Common myeloid progenitor, CD34-positive (primary cell): ENCODE measurements at regions not wholly inside any gene's neighbourhood (a gene's known extent, or its start where the extent isn't known, plus 50 kb on each side); places are given as distances from the start of the nearest gene placed in this dataset.

Source experiments
- CTCF ChIA-PET: fragments of 350-600 bp; sonication (Branson Sonifier 250); formaldehyde crosslinking; loops from one replicate; lab custom pipeline; 2021; ENCODE audit warnings: antibody characterized with exemption; lab: Charles Lee
- POLR2A ChIA-PET: fragments of 350-600 bp; sonication (Branson Sonifier 250); formaldehyde crosslinking; loops from one replicate; lab custom pipeline; 2021; ENCODE audit warnings: antibody characterized with exemption; lab: Charles Lee
- DNase-seq, 3 donors: peaks; one replicate each; pipeline versions ENCODE4 v3.0.0 to v3.0.0-alpha.2; 2013
- H3K27ac ChIP-seq, 2 experiments: 1 replicate in 1 of 2; 2 replicates in 1 of 2; pipeline ENCODE4 v1.7.0; 2013; ENCODE audit warnings: inconsistent platforms in 2 of 2, low read length in 2 of 2, mild to moderate bottlenecking in 2 of 2, low read depth in 1 of 2, moderate library complexity in 1 of 2; ENCODE audit not compliant: severe bottlenecking in 2 of 2, insufficient read depth in 1 of 2, poor library complexity in 1 of 2
- H3K27me3 ChIP-seq, 5 experiments: replicated peaks in 2 of 5; 1 replicate in 3 of 5; 2 replicates in 2 of 5; pipeline versions ENCODE4 v1.6.1 to v1.7.0; 2013; ENCODE audit warnings: low read length in 4 of 5, mild to moderate bottlenecking in 2 of 5, moderate library complexity in 2 of 5, inconsistent platforms in 1 of 5; ENCODE audit not compliant: insufficient read depth in 5 of 5, control insufficient read depth in 4 of 5
- H3K36me3 ChIP-seq, 4 experiments: 1 replicate in 2 of 4; 2 replicates in 2 of 4; pipeline versions ENCODE4 v1.6.1 to v1.7.0; 2013; ENCODE audit warnings: low read length in 3 of 4, control low read depth in 1 of 4, mild to moderate bottlenecking in 1 of 4; ENCODE audit not compliant: control insufficient read depth in 4 of 4, insufficient read depth in 4 of 4
- H3K4me1 ChIP-seq, 4 experiments: 1 replicate in 3 of 4; 2 replicates in 1 of 4; pipeline versions ENCODE4 v1.6.1 to v1.7.1; 2013; ENCODE audit warnings: low read length in 3 of 4, mild to moderate bottlenecking in 3 of 4, control low read depth in 1 of 4, inconsistent platforms in 1 of 4, moderate library complexity in 1 of 4; ENCODE audit not compliant: control insufficient read depth in 4 of 4, insufficient read depth in 4 of 4; ENCODE audit errors: control extremely low read depth in 1 of 4
- H3K4me3 ChIP-seq, 7 experiments: 1 replicate in 4 of 7; 2 replicates in 3 of 7; pipeline versions ENCODE4 v1.5.1 to v1.7.0; 2013; ENCODE audit warnings: mild to moderate bottlenecking in 7 of 7, low read length in 6 of 7, moderate library complexity in 6 of 7, inconsistent platforms in 2 of 7, low read depth in 2 of 7, control low read depth in 1 of 7; ENCODE audit not compliant: insufficient read depth in 4 of 7, control insufficient read depth in 1 of 7; ENCODE audit errors: extremely low read depth in 1 of 7
- H3K9me3 ChIP-seq, 5 experiments: 1 replicate in 4 of 5; 2 replicates in 1 of 5; pipeline versions ENCODE4 v1.6.1 to v1.7.1; 2013; ENCODE audit warnings: low read length in 4 of 5, mild to moderate bottlenecking in 2 of 5, inconsistent platforms in 1 of 5, low read depth in 1 of 5, moderate library complexity in 1 of 5; ENCODE audit not compliant: control insufficient read depth in 4 of 5, insufficient read depth in 2 of 5; ENCODE audit errors: control extremely low read depth in 1 of 5
- WGBS: methylation state at CpG from one replicate; pipeline ENCODE4 v1.1.5; 2013; ENCODE audit not compliant: insufficient coverage; 5-methylcytosine and 5-hydroxymethylcytosine counted together

GRCh38 chr5:82339792-82340191, 61.6 kb upstream of the RPS23 start:
- Histone ChIP-seq H3K4me3 (no peak overlapping the region), H3K4me1 (peaks cover 0 to 5% (median 2%) of the 10 kb centered on the region in 4 experiments), H3K27ac (no peak overlapping the region), H3K36me3 (no peaks in the 10 kb centered on the region), H3K27me3 (no peaks in the 10 kb centered on the region), H3K9me3 (no peaks in the 10 kb centered on the region)
- no peak for DNase-seq
- CTCF ChIA-PET, result interaction anchor here (0.9 kb wide), 1 partner anchor 14 kb away, joined by 3 read pairs; no protein-coding TSS in a partner anchor
- POLR2A ChIA-PET, result no interaction called here
- 100% methylated on average over 3 of the region's 3 CpGs for WGBS

- POLR2A ChIA-PET, result no interaction called here
- 98% methylated on average over 5 of the region's 5 CpGs for WGBS
- DNase-seq, result no peak
Observed at GRCh38 chr5:82338771-82339373, 60.7 kb upstream of the RPS23 start.

GRCh38 chr5:82336959-82337351, 58.8 kb upstream of the RPS23 start:
- no peaks in the 10 kb centered on the region for H3K27me3 ChIP-seq
- no peaks in the 10 kb centered on the region for H3K36me3 ChIP-seq
- WGBS, result 100% methylated on average over 1 of the region's 1 CpG
- no peak for DNase-seq
- no peaks in the 10 kb centered on the region for H3K9me3 ChIP-seq
- no peak overlapping the region for H3K27ac ChIP-seq
- H3K4me1 ChIP-seq, result peaks cover 0 to 5% (median 4%) of the 10 kb centered on the region in 4 experiments
- H3K4me3 ChIP-seq, result no peak overlapping the region
- ChIA-PET CTCF (interaction anchor here (1.0 to 1.9 kb wide), 3 partner anchors 11 to 14 kb away, joined by 3 to 6 read pairs (median 5); no protein-coding TSS in a partner anchor), POLR2A (no interaction called here)

More at GRCh38 chr5:82338771-82339373, 60.7 kb upstream of the RPS23 start:
- Histone ChIP-seq H3K4me3 (no peak overlapping the region), H3K27me3 (no peaks in the 10 kb centered on the region), H3K36me3 (no peaks in the 10 kb centered on the region), H3K4me1 (peaks cover 0 to 5% (median 4%) of the 10 kb centered on the region in 4 experiments), H3K27ac (no peak overlapping the region), H3K9me3 (no peaks in the 10 kb centered on the region)
- CTCF ChIA-PET, result no interaction called here

GRCh38 chr5:82336226-82336958, 58.2 kb upstream of the RPS23 start:
- H3K27me3 ChIP-seq, result no peaks in the 10 kb centered on the region
- no peaks in the 10 kb centered on the region for H3K9me3 ChIP-seq
- no CpG with 5 or more reads among the region's 3 CpGs for WGBS
- H3K36me3 ChIP-seq, result no peaks in the 10 kb centered on the region
- no peak overlapping the region for H3K27ac ChIP-seq
- peaks cover 0 to 5% (median 3%) of the 10 kb centered on the region in 4 experiments for H3K4me1 ChIP-seq
- DNase-seq, result no peak
- H3K4me3 ChIP-seq, result no peak overlapping the region
- POLR2A ChIA-PET, result no interaction called here
- CTCF ChIA-PET, result interaction anchor here (1.1 to 1.9 kb wide), 3 partner anchors 8 to 14 kb away, joined by 4 to 6 read pairs (median 5); no protein-coding TSS in a partner anchor

- POLR2A ChIA-PET, result no interaction called here
- peaks cover 0 to 5% (median 2%) of the 10 kb centered on the region in 4 experiments for H3K4me1 ChIP-seq
- no peaks in the 10 kb centered on the region for H3K9me3 ChIP-seq
- DNase-seq, result no peak
- WGBS, result 100% methylated on average over 3 of the region's 5 CpGs
- CTCF ChIA-PET, result interaction anchor here (1.1 to 1.9 kb wide), 4 partner anchors 8 to 15 kb away, joined by 4 to 6 read pairs (median 4); no protein-coding TSS in a partner anchor
- H3K27me3 ChIP-seq, result no peaks in the 10 kb centered on the region
- no peaks in the 10 kb centered on the region for H3K36me3 ChIP-seq
- H3K27ac ChIP-seq, result no peak overlapping the region
- no peak overlapping the region for H3K4me3 ChIP-seq
Observed at GRCh38 chr5:82335806-82336205, 57.7 kb upstream of the RPS23 start.

GRCh38 chr5:82334856-82335255, 56.7 kb upstream of the RPS23 start:
- Histone ChIP-seq H3K9me3 (no peaks in the 10 kb centered on the region), H3K4me1 (peaks cover 0 to 5% (median 2%) of the 10 kb centered on the region in 4 experiments), H3K27me3 (no peaks in the 10 kb centered on the region), H3K4me3 (no peak overlapping the region), H3K36me3 (no peaks in the 10 kb centered on the region), H3K27ac (no peak overlapping the region)
- POLR2A ChIA-PET, result no interaction called here
- WGBS, result 32% methylated on average over 3 of the region's 4 CpGs
- CTCF ChIA-PET, result interaction anchor here (0.6 to 1.3 kb wide), 4 partner anchors 14 to 1095 kb away, joined by 3 to 4 read pairs (median 4); no protein-coding TSS in a partner anchor
- peak in 1 of 3 donors; percentile 31 for DNase-seq
